SU-DHL-6 (cell line): ENCODE measurements at regions not wholly inside any gene's neighbourhood (a gene's known extent, or its start where the extent isn't known, plus 50 kb on each side); places are given as distances from the start of the nearest gene placed in this dataset.

Experiments used
- EZH2phosphoT487 ChIP-seq: fragments of 200-600 bp; sonication (generic), shearing (Covaris generic); conservative IDR thresholded peaks from 2 replicates; pipeline ENCODE4 v1.6.1; 2018; ENCODE audit warnings: mild to moderate bottlenecking, antibody characterized with exemption, low read length, moderate library complexity, mixed read lengths
- TF ChIP-seq, protein P1 (sequence below): fragments of 200-600 bp; sonication (generic); IDR thresholded peaks from one replicate; pipeline ENCODE4 v1.5.1; 2017; ENCODE audit warnings: antibody characterized with exemption, mild to moderate bottlenecking, low read length, moderate library complexity; ENCODE audit not compliant: insufficient read depth, poor library complexity, severe bottlenecking

- TF ChIP-seq, protein P1, sequence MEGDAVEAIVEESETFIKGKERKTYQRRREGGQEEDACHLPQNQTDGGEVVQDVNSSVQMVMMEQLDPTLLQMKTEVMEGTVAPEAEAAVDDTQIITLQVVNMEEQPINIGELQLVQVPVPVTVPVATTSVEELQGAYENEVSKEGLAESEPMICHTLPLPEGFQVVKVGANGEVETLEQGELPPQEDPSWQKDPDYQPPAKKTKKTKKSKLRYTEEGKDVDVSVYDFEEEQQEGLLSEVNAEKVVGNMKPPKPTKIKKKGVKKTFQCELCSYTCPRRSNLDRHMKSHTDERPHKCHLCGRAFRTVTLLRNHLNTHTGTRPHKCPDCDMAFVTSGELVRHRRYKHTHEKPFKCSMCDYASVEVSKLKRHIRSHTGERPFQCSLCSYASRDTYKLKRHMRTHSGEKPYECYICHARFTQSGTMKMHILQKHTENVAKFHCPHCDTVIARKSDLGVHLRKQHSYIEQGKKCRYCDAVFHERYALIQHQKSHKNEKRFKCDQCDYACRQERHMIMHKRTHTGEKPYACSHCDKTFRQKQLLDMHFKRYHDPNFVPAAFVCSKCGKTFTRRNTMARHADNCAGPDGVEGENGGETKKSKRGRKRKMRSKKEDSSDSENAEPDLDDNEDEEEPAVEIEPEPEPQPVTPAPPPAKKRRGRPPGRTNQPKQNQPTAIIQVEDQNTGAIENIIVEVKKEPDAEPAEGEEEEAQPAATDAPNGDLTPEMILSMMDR: no peak
- TF ChIP-seq EZH2phosphoT487: no peak
Measured at GRCh38 chr16:65965628-65966027, 400.9 kb upstream of the CDH5 start.
